ENCODE measurements at regions not wholly inside any gene's neighbourhood (a gene's known extent, or its start where the extent isn't known, plus 50 kb on each side); places are given as distances from the start of the nearest gene placed in this dataset.

DNA sequence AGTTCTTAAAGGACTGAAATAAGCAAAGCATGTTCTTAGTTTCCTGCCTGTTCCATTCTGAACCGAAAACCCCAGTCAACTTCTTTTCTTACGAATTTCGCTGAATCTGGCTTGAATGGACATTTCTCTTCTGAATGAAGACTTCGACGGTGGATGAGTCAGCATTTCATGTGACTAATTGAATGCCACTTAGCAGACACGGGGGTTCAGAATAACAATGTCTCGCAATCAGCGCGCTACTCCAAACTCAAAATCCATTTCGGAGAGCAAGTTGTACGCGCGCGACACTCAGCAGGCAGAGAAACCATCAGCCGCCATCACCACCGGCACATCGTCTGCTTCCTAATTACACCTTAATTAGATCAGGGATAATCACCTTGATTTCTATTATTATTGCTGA, 239.0 kb upstream of the KLF6 start:
- H3K4me3 ChIP-seq (ENCODE audit: low read depth, low read length), result no peak overlapping the region
- DNase-seq (ENCODE audit: low read depth), result no peak
- no peak for TF ChIP-seq CTCF (IDR thresholded peaks at IDR 0.05; ENCODE audit: low read depth, low read length, missing control alignments)

- H3K4me3 ChIP-seq (ENCODE audit: low read depth, low read length), result no peak overlapping the region
- no peak for DNase-seq (ENCODE audit: low read depth)
- no peak for TF ChIP-seq CTCF (IDR thresholded peaks at IDR 0.05; ENCODE audit: low read depth, low read length, missing control alignments)
Measured at GRCh38 chr10:4022473-4022872, 237.5 kb upstream of the KLF6 start.

GRCh38 chr10:4020631-4021030, 235.6 kb upstream of the KLF6 start:
- no peak for DNase-seq (ENCODE audit: low read depth)
- no peak for TF ChIP-seq CTCF (IDR thresholded peaks at IDR 0.05; ENCODE audit: low read depth, low read length, missing control alignments)
- no peak overlapping the region for H3K4me3 ChIP-seq (ENCODE audit: low read depth, low read length)

DNA sequence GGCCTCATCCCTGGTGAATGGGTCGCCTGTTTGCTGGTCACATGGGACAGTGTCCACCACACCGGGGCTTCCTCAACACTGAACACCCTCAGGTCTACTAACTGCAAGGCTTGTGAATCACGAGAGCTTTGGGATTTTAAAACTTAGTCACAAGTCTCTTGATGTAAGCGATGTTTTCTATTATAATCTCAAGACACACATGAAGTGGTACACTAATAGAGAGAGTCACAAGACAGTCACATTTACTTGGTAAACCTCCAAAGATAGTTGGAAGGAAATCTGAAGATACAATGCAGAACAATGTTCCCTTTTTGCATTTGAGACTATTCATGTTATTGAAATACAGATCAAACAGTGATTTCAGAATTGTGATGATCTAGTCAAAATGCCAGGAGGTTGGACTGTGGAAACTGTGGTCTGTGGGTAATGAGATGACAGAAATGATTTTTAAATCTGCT, 233.1 kb upstream of the KLF6 start:
- TF ChIP-seq CTCF (IDR thresholded peaks at IDR 0.05; ENCODE audit: low read depth, low read length, missing control alignments), result no peak
- no peak overlapping the region for H3K4me3 ChIP-seq (ENCODE audit: low read depth, low read length)
- DNase-seq (ENCODE audit: low read depth), result no peak

GRCh38 chr10:4017336-4017735, 232.3 kb upstream of the KLF6 start:
- DNase-seq (ENCODE audit: low read depth), result no peak
- no peak for TF ChIP-seq CTCF (IDR thresholded peaks at IDR 0.05; ENCODE audit: low read depth, low read length, missing control alignments)
- H3K4me3 ChIP-seq (ENCODE audit: low read depth, low read length), result no peak overlapping the region

- no peak for DNase-seq (ENCODE audit: low read depth)
- no peak overlapping the region for H3K4me3 ChIP-seq (ENCODE audit: low read depth, low read length)
- no peak for TF ChIP-seq CTCF (IDR thresholded peaks at IDR 0.05; ENCODE audit: low read depth, low read length, missing control alignments)
Measured at GRCh38 chr10:4016214-4016740, 231.3 kb upstream of the KLF6 start.

DNA sequence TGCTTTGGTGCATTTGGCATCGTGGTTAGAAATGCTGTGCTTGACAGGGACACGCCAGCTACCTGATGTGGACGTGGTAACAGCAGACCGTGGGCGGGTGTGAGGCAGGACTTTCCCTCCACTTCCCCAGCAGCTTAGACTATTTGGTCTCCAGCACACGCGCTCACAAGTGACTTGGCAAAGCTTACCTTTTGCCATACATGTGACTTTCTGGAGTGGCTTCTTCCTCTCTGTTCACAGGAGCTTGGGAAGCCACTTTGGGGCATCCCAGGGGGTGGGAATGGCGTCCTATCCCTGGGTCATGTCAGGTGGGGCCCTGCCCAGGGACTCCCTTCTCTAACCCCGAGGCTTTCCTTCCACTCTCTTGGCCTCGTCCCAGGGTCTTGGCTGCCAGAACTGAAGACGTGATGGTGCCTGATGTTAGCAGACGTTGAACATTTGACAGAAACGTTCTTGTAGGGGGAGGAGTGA, 228.7 kb upstream of the KLF6 start:
- no peak for TF ChIP-seq CTCF (IDR thresholded peaks at IDR 0.05; ENCODE audit: low read depth, low read length, missing control alignments)
- peak; percentile 24 for DNase-seq (ENCODE audit: low read depth)
- H3K4me3 ChIP-seq (ENCODE audit: low read depth, low read length), result no peak overlapping the region

Measured in GM12864 (cell line).